Gastrocnemius medialis (tissue), 4 donors: ENCODE measurements at regions not wholly inside any gene's neighbourhood (a gene's known extent, or its start where the extent isn't known, plus 50 kb on each side); places are given as distances from the start of the nearest gene placed in this dataset.

Experiments used
- ATAC-seq, 2 donors: fragments of 150-250 bp; one replicate each; pipeline ENCODE4 v1.9.1; 2016
- DNase-seq, 2 donors: peaks; one replicate each; pipeline ENCODE4 v3.0.0-alpha.2; 2019
- H3K27ac ChIP-seq, 4 donors: fragments of 200-600 bp; sonication (generic); 1 replicate in 1 of 4; 2 replicates in 3 of 4; pipeline ENCODE4 v1.5.1; 2016 to 2018; ENCODE audit warnings: mild to moderate bottlenecking in 2 of 4, moderate library complexity in 1 of 4
- H3K27me3 ChIP-seq, 3 donors: fragments of 200-600 bp; sonication (generic) in 2 of 3; 1 replicate in 1 of 3; 2 replicates in 2 of 3; pipeline versions ENCODE4 v1.5.1 to v1.6.0; 2016 to 2019; ENCODE audit warnings: mild to moderate bottlenecking in 1 of 3, moderate library complexity in 1 of 3
- H3K36me3 ChIP-seq, 2 donors: fragments of 200-600 bp; sonication (generic) in 1 of 2; one replicate each; pipeline ENCODE4 v1.5.1; 2017 to 2018
- H3K4me1 ChIP-seq, 2 donors: fragments of 200-600 bp; sonication (generic) in 1 of 2; one replicate each; pipeline ENCODE4 v1.5.1; 2016 to 2017; ENCODE audit warnings: mild to moderate bottlenecking in 2 of 2
- H3K4me3 ChIP-seq, 4 donors: fragments of 200-600 bp; sonication (generic) in 3 of 4; 1 replicate in 1 of 4; 2 replicates in 3 of 4; pipeline ENCODE4 v1.5.1; 2016 to 2019; ENCODE audit warnings: mild to moderate bottlenecking in 2 of 4
- H3K9me3 ChIP-seq, 3 donors: fragments of 200-600 bp; sonication (generic) in 2 of 3; 1 replicate in 1 of 3; 2 replicates in 2 of 3; pipeline ENCODE4 v1.5.1; 2016 to 2019
- CTCF ChIP-seq, 5 experiments: fragments of 450-650 bp in 3 of 5; fragments of 200-600 bp in 2 of 5; sonication (generic) in 2 of 5; IDR thresholded peaks in 4 of 5; conservative IDR thresholded peaks in 1 of 5; 1 replicate in 4 of 5; 2 replicates in 1 of 5; pipeline ENCODE4 v1.5.1; 2016 to 2019; ENCODE audit warnings: antibody characterized with exemption in 5 of 5, mild to moderate bottlenecking in 3 of 5, moderate library complexity in 3 of 5
- POLR2A ChIP-seq, 2 donors: fragments of 450-650 bp; IDR thresholded peaks; one replicate each; pipeline ENCODE4 v1.6.1; 2017; ENCODE audit warnings: antibody characterized with exemption in 2 of 2, mild to moderate bottlenecking in 2 of 2, moderate library complexity in 2 of 2
- in situ Hi-C, 4 donors: fragments of 200-750 bp; cut with MboI; loops; one replicate each; pipeline versions ENCODE4 v1.15.0 to v1.8.0; 2017; ENCODE audit warnings: low sequenced_read_pairs in 4 of 4
- intact Hi-C: fragments of 100-400 bp; cut with DNase I; formaldehyde crosslinking; loops from one replicate; pipeline ENCODE4 v1.15.1; 2023; ENCODE audit warnings: low total_unique reads

GRCh38 chr20:48288930-48289507 lies 503.7 kb upstream of the SULF2 start:
- intact Hi-C loops (no loop called here), in situ Hi-C loops (no loop called here)
- Histone ChIP-seq H3K27me3 (no peaks in the 10 kb centered on the region), H3K4me3 (no peak overlapping the region), H3K36me3 (no peaks in the 10 kb centered on the region), H3K27ac (no peak overlapping the region), H3K9me3 (no peaks in the 10 kb centered on the region), H3K4me1 (peaks cover 0 to 5% of the 10 kb centered on the region in 2 donors)
- DNase-seq (no peak), ATAC-seq (no peak)
- TF ChIP-seq POLR2A (IDR thresholded peaks at IDR 0.05) (no peak), CTCF (IDR thresholded peaks at IDR 0.05 in 4 of 5, conservative IDR thresholded peaks at IDR 0.05 in 1 of 5) (no peak)

GRCh38 chr20:48287552-48288170 lies 502.4 kb upstream of the SULF2 start:
- no peak overlapping the region for H3K27ac ChIP-seq
- H3K27me3 ChIP-seq: no peaks in the 10 kb centered on the region
- peaks cover 0 to 5% of the 10 kb centered on the region in 2 donors for H3K4me1 ChIP-seq
- DNase-seq: no peak
- ATAC-seq: no peak
- no peak overlapping the region for H3K4me3 ChIP-seq
- H3K36me3 ChIP-seq: no peaks in the 10 kb centered on the region
- intact Hi-C loops (no loop called here), in situ Hi-C loops (no loop called here)
- no peaks in the 10 kb centered on the region for H3K9me3 ChIP-seq
- TF ChIP-seq CTCF (IDR thresholded peaks at IDR 0.05 in 4 of 5, conservative IDR thresholded peaks at IDR 0.05 in 1 of 5) (no peak), POLR2A (IDR thresholded peaks at IDR 0.05) (no peak)

GRCh38 chr20:48287021-48287494 lies 501.8 kb upstream of the SULF2 start:
- Histone ChIP-seq H3K36me3 (no peaks in the 10 kb centered on the region), H3K4me1 (peaks cover 0 to 5% of the 10 kb centered on the region in 2 donors), H3K27me3 (no peaks in the 10 kb centered on the region), H3K27ac (no peak overlapping the region), H3K9me3 (no peaks in the 10 kb centered on the region), H3K4me3 (no peak overlapping the region)
- no peak for TF ChIP-seq CTCF (IDR thresholded peaks at IDR 0.05 in 4 of 5, conservative IDR thresholded peaks at IDR 0.05 in 1 of 5)
- no peak for TF ChIP-seq POLR2A (IDR thresholded peaks at IDR 0.05)
- no peak for ATAC-seq
- DNase-seq: no peak
- in situ Hi-C loops: no loop called here
- intact Hi-C loops: no loop called here

GRCh38 chr20:48286601-48287000 lies 501.3 kb upstream of the SULF2 start:
- Histone ChIP-seq H3K9me3 (no peaks in the 10 kb centered on the region), H3K36me3 (no peaks in the 10 kb centered on the region), H3K27ac (no peak overlapping the region), H3K4me3 (no peak overlapping the region), H3K4me1 (peaks cover 0 to 5% of the 10 kb centered on the region in 2 donors), H3K27me3 (no peaks in the 10 kb centered on the region)
- DNase-seq (no peak), ATAC-seq (no peak)
- TF ChIP-seq CTCF (IDR thresholded peaks at IDR 0.05 in 4 of 5, conservative IDR thresholded peaks at IDR 0.05 in 1 of 5) (no peak), POLR2A (IDR thresholded peaks at IDR 0.05) (no peak)
- intact Hi-C loops: no loop called here
- in situ Hi-C loops: no loop called here
